Endodermal cell (in vitro differentiated cells): ENCODE measurements at regions not wholly inside any gene's neighbourhood (a gene's known extent, or its start where the extent isn't known, plus 50 kb on each side); places are given as distances from the start of the nearest gene placed in this dataset.

Experiments used
- DNase-seq: peaks from one replicate; pipeline ENCODE4 v3.0.0-alpha.2; 2017
- H3K27ac ChIP-seq: 2 replicates; pipeline ENCODE4 v1.5.1; 2013; ENCODE audit warnings: mild to moderate bottlenecking, low read depth, low read length, moderate library complexity
- H3K27me3 ChIP-seq: 2 replicates; pipeline ENCODE4 v1.6.1; 2013; ENCODE audit warnings: mild to moderate bottlenecking, low read length, moderate library complexity; ENCODE audit not compliant: insufficient read depth, control insufficient read depth, poor library complexity, severe bottlenecking
- H3K36me3 ChIP-seq: 2 replicates; pipeline ENCODE4 v1.7.0; 2013; ENCODE audit warnings: mild to moderate bottlenecking, low read length, moderate library complexity; ENCODE audit not compliant: control insufficient read depth, insufficient read depth
- H3K4me1 ChIP-seq: one replicate; pipeline ENCODE4 v1.7.0; 2013; ENCODE audit warnings: low read length; ENCODE audit not compliant: control insufficient read depth, insufficient read depth
- H3K4me3 ChIP-seq: 2 replicates; pipeline ENCODE4 v1.5.1; 2013; ENCODE audit warnings: mild to moderate bottlenecking, low read length, moderate library complexity
- H3K9ac ChIP-seq: 2 replicates; pipeline ENCODE4 v1.6.1; 2013; ENCODE audit warnings: mild to moderate bottlenecking, low read length, moderate library complexity; ENCODE audit not compliant: poor library complexity, severe bottlenecking; ENCODE audit errors: extremely low read depth
- H3K9me3 ChIP-seq: 2 replicates; pipeline ENCODE4 v1.6.1; 2013; ENCODE audit warnings: mild to moderate bottlenecking, low read length, moderate library complexity; ENCODE audit not compliant: control insufficient read depth
- H3K27ac Mint-ChIP-seq: 2 replicates; pipeline ENCODE4 v1.8.0; 2020; ENCODE audit warnings: mixed read lengths
- H3K27me3 Mint-ChIP-seq: 2 replicates; pipeline ENCODE4 v1.8.0; 2021; ENCODE audit warnings: mild to moderate bottlenecking, mixed read lengths; ENCODE audit not compliant: insufficient read depth
- H3K36me3 Mint-ChIP-seq: 2 replicates; pipeline ENCODE4 v1.8.0; 2020; ENCODE audit warnings: low read depth, mixed read lengths
- H3K4me1 Mint-ChIP-seq: 2 replicates; pipeline ENCODE4 v1.8.0; 2020; ENCODE audit warnings: mixed read lengths
- H3K4me3 Mint-ChIP-seq: 2 replicates; pipeline ENCODE4 v1.8.0; 2020; ENCODE audit warnings: mild to moderate bottlenecking, moderate library complexity, mixed read lengths
- H3K9me3 Mint-ChIP-seq: 2 replicates; pipeline ENCODE4 v1.8.0; 2020; ENCODE audit warnings: mild to moderate bottlenecking, mixed read lengths
- WGBS, 2 experiments: methylation state at CpG; one replicate each; pipeline versions ENCODE4 v1.1.5 to v1.1.7; 2013; ENCODE audit warnings: missing lambda C conversion rate in 2 of 2, mixed read lengths in 1 of 2; ENCODE audit not compliant: insufficient coverage in 1 of 2, insufficient read length in 1 of 2; 5-methylcytosine and 5-hydroxymethylcytosine counted together
- TF ChIP-seq, protein P1 (sequence below): fragments of 200-600 bp; sonication (generic); conservative IDR thresholded peaks from 2 replicates; pipeline ENCODE4 v1.5.0; 2021; ENCODE audit warnings: antibody characterized with exemption, mild to moderate bottlenecking

DNA sequence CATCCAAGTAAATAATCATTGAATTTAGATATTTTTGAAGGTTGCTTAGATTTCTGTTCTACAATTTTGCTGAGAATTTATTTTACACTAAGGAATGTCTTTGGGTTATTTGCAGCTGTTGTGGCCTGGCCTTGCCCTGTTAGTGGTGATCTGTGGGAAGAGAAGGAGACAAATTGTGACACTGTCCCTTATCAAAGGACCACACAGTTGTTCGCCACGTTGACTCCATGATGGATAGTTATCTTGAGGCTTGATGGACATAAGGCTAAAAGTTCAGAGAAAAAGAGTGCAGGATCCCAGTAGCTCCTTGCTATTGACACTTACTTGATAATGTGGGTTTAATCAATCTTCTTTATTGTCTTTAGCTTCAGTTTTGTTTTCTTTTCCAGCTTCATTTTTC, 186.6 kb upstream of the MEF2C start:
- Mint-ChIP-seq H3K4me3 (no peak overlapping the region), H3K4me1 (peaks cover 3% of the 10 kb centered on the region), H3K27ac (no peak overlapping the region), H3K9me3 (no peaks in the 10 kb centered on the region), H3K27me3 (no peaks in the 10 kb centered on the region), H3K36me3 (no peaks in the 10 kb centered on the region)
- DNase-seq: no peak
- TF ChIP-seq, protein P1, sequence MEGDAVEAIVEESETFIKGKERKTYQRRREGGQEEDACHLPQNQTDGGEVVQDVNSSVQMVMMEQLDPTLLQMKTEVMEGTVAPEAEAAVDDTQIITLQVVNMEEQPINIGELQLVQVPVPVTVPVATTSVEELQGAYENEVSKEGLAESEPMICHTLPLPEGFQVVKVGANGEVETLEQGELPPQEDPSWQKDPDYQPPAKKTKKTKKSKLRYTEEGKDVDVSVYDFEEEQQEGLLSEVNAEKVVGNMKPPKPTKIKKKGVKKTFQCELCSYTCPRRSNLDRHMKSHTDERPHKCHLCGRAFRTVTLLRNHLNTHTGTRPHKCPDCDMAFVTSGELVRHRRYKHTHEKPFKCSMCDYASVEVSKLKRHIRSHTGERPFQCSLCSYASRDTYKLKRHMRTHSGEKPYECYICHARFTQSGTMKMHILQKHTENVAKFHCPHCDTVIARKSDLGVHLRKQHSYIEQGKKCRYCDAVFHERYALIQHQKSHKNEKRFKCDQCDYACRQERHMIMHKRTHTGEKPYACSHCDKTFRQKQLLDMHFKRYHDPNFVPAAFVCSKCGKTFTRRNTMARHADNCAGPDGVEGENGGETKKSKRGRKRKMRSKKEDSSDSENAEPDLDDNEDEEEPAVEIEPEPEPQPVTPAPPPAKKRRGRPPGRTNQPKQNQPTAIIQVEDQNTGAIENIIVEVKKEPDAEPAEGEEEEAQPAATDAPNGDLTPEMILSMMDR: no peak
- WGBS, 2 experiments: 83 to 93% methylated on average over 2 of the region's 2 CpGs
- Histone ChIP-seq H3K27me3 (no peaks in the 10 kb centered on the region), H3K9ac (no peak overlapping the region), H3K4me1 (no peaks in the 10 kb centered on the region), H3K4me3 (no peak overlapping the region), H3K9me3 (no peaks in the 10 kb centered on the region), H3K36me3 (no peaks in the 10 kb centered on the region), H3K27ac (no peak overlapping the region)

DNA sequence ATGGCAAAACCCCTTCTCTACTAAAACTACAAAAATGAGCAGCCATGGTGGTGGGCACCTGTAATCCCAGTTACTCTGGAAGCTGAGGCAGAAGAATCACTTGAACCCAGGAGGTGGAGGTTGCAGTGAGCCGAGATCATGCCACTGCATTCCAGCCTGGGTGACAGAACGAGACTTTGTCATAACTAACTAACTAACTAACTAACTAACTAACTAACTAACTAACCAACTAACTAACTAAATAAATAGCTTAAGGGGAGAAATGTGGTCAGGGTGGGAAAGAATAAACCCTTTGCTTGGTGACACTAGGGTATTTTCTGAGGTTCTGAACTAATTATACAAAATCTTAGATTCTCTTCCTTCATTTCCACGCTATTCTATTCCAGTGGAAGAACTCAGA, 184.4 kb upstream of the MEF2C start:
- TF ChIP-seq, protein P1: no peak
- no peak overlapping the region for H3K9ac ChIP-seq
- no peak overlapping the region for H3K27ac Mint-ChIP-seq
- WGBS, 2 experiments: 90 to 100% methylated on average over 2 to 3 of the region's 3 CpGs
- H3K27ac ChIP-seq: no peak overlapping the region
- DNase-seq: no peak
- no peaks in the 10 kb centered on the region for H3K4me1 ChIP-seq
- no peaks in the 10 kb centered on the region for H3K9me3 Mint-ChIP-seq
- peaks cover 5% of the 10 kb centered on the region for H3K4me1 Mint-ChIP-seq
- no peaks in the 10 kb centered on the region for H3K27me3 Mint-ChIP-seq
- no peak overlapping the region for H3K4me3 Mint-ChIP-seq
- H3K4me3 ChIP-seq: no peak overlapping the region
- H3K36me3 ChIP-seq: no peaks in the 10 kb centered on the region
- H3K9me3 ChIP-seq: no peaks in the 10 kb centered on the region
- no peaks in the 10 kb centered on the region for H3K27me3 ChIP-seq
- no peaks in the 10 kb centered on the region for H3K36me3 Mint-ChIP-seq

DNA sequence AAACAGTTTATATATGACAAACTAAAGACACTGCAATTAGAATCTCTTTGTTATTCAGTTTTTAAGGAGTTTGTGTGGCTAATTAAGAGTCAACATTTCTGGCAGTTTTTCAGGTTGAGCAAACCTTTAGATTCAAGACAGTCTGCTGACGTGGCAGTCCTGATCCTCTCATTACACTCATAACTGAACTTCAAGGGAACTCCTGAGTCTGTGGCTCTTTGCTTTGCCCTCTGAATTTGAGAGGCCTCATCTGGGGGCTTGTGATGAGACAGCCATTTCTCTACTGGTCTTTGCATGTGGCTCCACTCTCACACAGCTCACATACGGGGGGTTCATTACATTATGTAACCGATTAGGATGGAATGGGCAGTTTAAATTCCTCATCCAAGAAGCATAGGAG, 182.9 kb upstream of the MEF2C start:
- WGBS, 2 experiments: 87 to 89% methylated on average over 2 to 3 of the region's 3 CpGs
- H3K36me3 ChIP-seq: no peaks in the 10 kb centered on the region
- no peak overlapping the region for H3K4me3 ChIP-seq
- no peak overlapping the region for H3K27ac ChIP-seq
- Mint-ChIP-seq H3K4me1 (peaks cover 8% of the 10 kb centered on the region), H3K27me3 (no peaks in the 10 kb centered on the region), H3K4me3 (no peak overlapping the region), H3K36me3 (no peaks in the 10 kb centered on the region), H3K27ac (no peak overlapping the region), H3K9me3 (no peaks in the 10 kb centered on the region)
- DNase-seq: no peak
- TF ChIP-seq, protein P1: no peak
- H3K9me3 ChIP-seq: no peaks in the 10 kb centered on the region
- no peaks in the 10 kb centered on the region for H3K27me3 ChIP-seq
- no peak overlapping the region for H3K9ac ChIP-seq
- no peaks in the 10 kb centered on the region for H3K4me1 ChIP-seq
